SH-SY5Y (cell line): ENCODE measurements at regions not wholly inside any gene's neighbourhood (a gene's known extent, or its start where the extent isn't known, plus 50 kb on each side); places are given as distances from the start of the nearest gene placed in this dataset.

Experiments
- GATA2 ChIP-seq: IDR thresholded peaks from 2 replicates; pipeline ENCODE4 v1.6.1; 2011; ENCODE audit warnings: mild to moderate bottlenecking, low read depth, low read length
- GATA3 ChIP-seq: IDR thresholded peaks from 2 replicates; pipeline ENCODE4 v1.6.1; 2011; ENCODE audit warnings: low read depth, mild to moderate bottlenecking, low read length, moderate library complexity

GRCh38 chrX:150167482-150168324, 195.4 kb upstream of the MAMLD1 start:
- TF ChIP-seq GATA2 (no peak), GATA3 (no peak)
